HAP-1 (cell line): ENCODE measurements at regions not wholly inside any gene's neighbourhood (a gene's known extent, or its start where the extent isn't known, plus 50 kb on each side); places are given as distances from the start of the nearest gene placed in this dataset.
"Not testable (repeated sequence)": the region's sequence is repeated elsewhere in the genome, so short reads cannot be mapped to it uniquely, and the experiment has no call there.

ENCODE experiments used
- DNase-seq, 2 experiments: peaks; one replicate each; pipeline ENCODE4 v3.0.0-alpha.2; 2016 to 2020; ENCODE audit warnings: low spot score in 2 of 2
- H3K27me3 ChIP-seq: fragments of 250-450 bp; sonication (Bioruptor Pico); 2 replicates; pipeline ENCODE4 v1.5.1; 2020; ENCODE audit warnings: low read depth, mild to moderate bottlenecking, moderate library complexity
- H3K36me3 ChIP-seq: fragments of 250-450 bp; sonication (Bioruptor Pico); replicated peaks from 2 replicates; pipeline ENCODE4 v1.5.1; 2020; ENCODE audit warnings: mild to moderate bottlenecking
- H3K4me1 ChIP-seq: fragments of 250-450 bp; sonication (Bioruptor Pico); 2 replicates; pipeline ENCODE4 v1.5.1; 2020; ENCODE audit warnings: mild to moderate bottlenecking
- H3K4me3 ChIP-seq: fragments of 250-450 bp; sonication (Bioruptor Pico); 2 replicates; pipeline ENCODE4 v1.5.1; 2020; ENCODE audit warnings: mild to moderate bottlenecking, moderate library complexity
- H3K9me3 ChIP-seq: fragments of 250-450 bp; sonication (Bioruptor Pico); 2 replicates; pipeline ENCODE4 v1.5.1; 2020; ENCODE audit warnings: mild to moderate bottlenecking, moderate library complexity
- in situ Hi-C: fragments of 300-500 bp; cut with MboI; formaldehyde crosslinking; loops from 3 replicates; pipeline ENCODE4 v1.14.3; 2020; ENCODE audit warnings: low sequenced_read_pairs, inconsistent platforms, mixed read lengths

DNA sequence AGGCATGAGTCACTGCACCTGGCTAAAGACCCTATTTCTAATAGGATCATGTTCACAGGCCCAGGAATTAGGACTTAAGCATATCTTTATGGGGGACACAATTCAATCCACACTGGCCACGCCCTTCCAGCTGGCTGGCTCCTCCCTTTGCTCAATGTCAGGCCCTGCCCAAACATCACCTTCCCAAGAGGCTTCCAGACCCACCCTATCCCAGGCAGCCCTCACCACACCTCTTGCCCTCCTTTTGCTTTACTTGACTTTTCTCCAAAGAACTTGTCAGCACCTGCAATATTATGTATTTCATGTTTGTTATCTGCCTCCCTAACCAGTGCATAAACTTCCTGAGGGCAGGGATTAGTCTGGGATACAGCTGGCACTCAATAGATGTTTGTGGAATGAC is 109.6 kb upstream of the CDH5 start:
- Histone ChIP-seq H3K9me3 (no peaks in the 10 kb centered on the region), H3K4me1 (no peaks in the 10 kb centered on the region), H3K36me3 (no peaks in the 10 kb centered on the region), H3K27me3 (no peaks in the 10 kb centered on the region; the same call in 1 of the 2 replicates), H3K4me3 (no peak overlapping the region)
- in situ Hi-C loops = no loop called here
- DNase-seq = no peak

DNA sequence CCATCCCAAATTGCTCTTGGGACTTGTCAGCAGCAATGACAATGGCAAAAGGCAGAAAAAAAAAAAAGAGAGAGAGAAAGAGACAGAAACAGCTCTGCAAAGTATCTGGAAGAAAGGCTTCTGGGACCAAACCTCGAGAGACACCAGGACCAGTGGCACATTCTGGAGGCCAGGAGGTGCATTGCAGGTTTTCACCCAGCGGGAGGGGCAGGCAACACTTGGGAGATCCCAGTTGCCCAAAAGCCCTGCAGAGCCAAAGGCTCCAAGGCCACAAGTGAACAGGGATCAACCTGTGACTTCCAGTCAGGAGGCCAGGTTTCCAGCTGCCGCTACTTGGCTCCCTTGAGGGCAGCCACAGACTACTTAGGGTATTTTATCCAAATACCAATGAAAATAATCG is 110.8 kb upstream of the CDH5 start:
- no peaks in the 10 kb centered on the region for H3K36me3 ChIP-seq
- H3K4me3 ChIP-seq = no peak overlapping the region
- no peaks in the 10 kb centered on the region for H3K4me1 ChIP-seq
- DNase-seq = no peak
- H3K27me3 ChIP-seq = no peaks in the 10 kb centered on the region; the same call in 1 of the 2 replicates
- in situ Hi-C loops = no loop called here
- no peaks in the 10 kb centered on the region for H3K9me3 ChIP-seq

GRCh38 chr16:66254751-66255150 is 111.7 kb upstream of the CDH5 start:
- Histone ChIP-seq H3K27me3 (no peaks in the 10 kb centered on the region; the same call in 1 of the 2 replicates), H3K9me3 (no peaks in the 10 kb centered on the region), H3K4me3 (no peak overlapping the region), H3K4me1 (no peaks in the 10 kb centered on the region), H3K36me3 (no peaks in the 10 kb centered on the region)
- DNase-seq = no peak
- in situ Hi-C loops = no loop called here

GRCh38 chr16:66254106-66254505 is 112.4 kb upstream of the CDH5 start:
- Histone ChIP-seq H3K4me3 (no peak overlapping the region), H3K9me3 (no peaks in the 10 kb centered on the region), H3K27me3 (peaks cover under 1% of the 10 kb centered on the region; the same call in 1 of the 2 replicates), H3K36me3 (no peaks in the 10 kb centered on the region), H3K4me1 (no peaks in the 10 kb centered on the region)
- DNase-seq = no peak
- in situ Hi-C loops = no loop called here

DNA sequence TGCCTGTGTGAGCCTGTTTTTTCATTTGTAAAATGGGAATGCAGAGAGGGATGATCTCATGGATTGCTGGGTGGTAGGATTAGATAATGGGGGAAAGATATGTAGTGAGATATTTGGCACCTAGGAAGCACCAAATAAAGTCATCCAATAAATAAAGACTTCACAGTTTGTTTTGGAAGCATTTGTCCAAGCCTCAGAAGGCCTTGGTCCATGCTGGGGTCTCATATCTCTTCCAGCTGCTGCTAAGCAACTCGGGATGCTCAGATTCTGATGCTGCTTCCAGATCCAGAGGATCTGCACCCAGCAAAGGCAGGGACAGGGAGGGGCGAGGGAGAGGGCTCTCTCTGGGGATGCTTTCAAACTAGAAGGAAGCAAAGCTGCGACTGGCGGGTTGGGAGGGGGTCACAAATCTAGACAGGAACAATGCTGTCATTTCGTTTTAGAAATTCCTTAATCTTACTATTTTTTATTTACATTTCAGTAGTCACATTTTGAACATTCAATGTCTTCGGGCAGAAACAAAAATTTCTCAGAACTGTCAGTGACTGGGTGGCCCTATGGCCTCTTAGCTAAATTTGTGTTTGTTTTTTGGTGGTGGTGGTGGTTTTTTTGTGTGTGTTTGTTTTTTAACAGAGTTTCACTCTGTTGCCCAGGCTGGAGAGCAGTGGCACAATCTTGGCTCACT is 114.9 kb upstream of the CDH5 start:
- Histone ChIP-seq H3K36me3 (no peaks in the 10 kb centered on the region), H3K4me1 (no peaks in the 10 kb centered on the region), H3K9me3 (no peaks in the 10 kb centered on the region), H3K4me3 (no peak overlapping the region), H3K27me3 (peaks cover 3% of the 10 kb centered on the region)
- in situ Hi-C loops = no loop called here
- DNase-seq = no peak

- no peaks in the 10 kb centered on the region for H3K9me3 ChIP-seq
- H3K4me1 ChIP-seq = no peaks in the 10 kb centered on the region
- in situ Hi-C loops = no loop called here
- no peak for DNase-seq
- peaks cover 3% of the 10 kb centered on the region for H3K27me3 ChIP-seq
- H3K36me3 ChIP-seq = no peaks in the 10 kb centered on the region
- no peak overlapping the region for H3K4me3 ChIP-seq
Observed at GRCh38 chr16:66250686-66251431, 115.6 kb upstream of the CDH5 start.

- no peaks in the 10 kb centered on the region for H3K4me1 ChIP-seq
- H3K4me3 ChIP-seq = no peak overlapping the region
- H3K9me3 ChIP-seq = no peaks in the 10 kb centered on the region
- in situ Hi-C loops = no loop called here
- peaks cover 3% of the 10 kb centered on the region; the same call in 1 of the 2 replicates for H3K27me3 ChIP-seq
- no peaks in the 10 kb centered on the region for H3K36me3 ChIP-seq
- no peak for DNase-seq
Observed at GRCh38 chr16:66247516-66248481, 118.7 kb upstream of the CDH5 start.

GRCh38 chr16:66245868-66246267 is 120.6 kb upstream of the CDH5 start:
- H3K4me1 ChIP-seq = no peaks in the 10 kb centered on the region
- in situ Hi-C loops = no loop called here
- no peak for DNase-seq
- no peaks in the 10 kb centered on the region for H3K36me3 ChIP-seq
- H3K27me3 ChIP-seq = peaks cover 3% of the 10 kb centered on the region; the same call in 1 of the 2 replicates
- H3K9me3 ChIP-seq = no peaks in the 10 kb centered on the region
- H3K4me3 ChIP-seq = no peak overlapping the region

- in situ Hi-C loops = no loop called here
- no peak overlapping the region for H3K4me3 ChIP-seq
- DNase-seq = no peak
Observed at GRCh38 chr16:66245072-66245471, 121.4 kb upstream of the CDH5 start.

DNA sequence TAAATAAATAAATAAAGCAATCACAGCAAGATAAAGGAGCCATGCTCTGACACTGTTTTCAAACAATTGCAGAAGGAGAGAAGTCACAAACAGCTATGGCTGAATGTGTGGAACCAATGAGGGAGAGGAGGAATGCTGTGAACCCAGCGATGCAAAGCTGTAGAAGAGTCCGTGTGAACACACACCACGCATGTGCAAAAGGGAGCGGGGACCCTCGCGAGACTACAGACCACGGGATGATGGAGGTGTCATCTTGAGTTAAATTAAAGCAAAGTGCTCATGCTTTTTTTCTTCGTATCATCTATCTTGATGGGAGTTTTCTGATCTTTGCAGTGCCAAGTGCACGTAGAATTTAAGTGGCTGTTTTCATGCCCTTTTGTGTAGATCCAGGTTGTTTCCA is 123.8 kb upstream of the CDH5 start:
- H3K9me3 ChIP-seq = no peaks in the 10 kb centered on the region
- no peaks in the 10 kb centered on the region for H3K4me1 ChIP-seq
- no peak overlapping the region for H3K4me3 ChIP-seq
- H3K36me3 ChIP-seq = no peaks in the 10 kb centered on the region
- in situ Hi-C loops = no loop called here
- no peak for DNase-seq
- no peaks in the 10 kb centered on the region; the same call in 1 of the 2 replicates for H3K27me3 ChIP-seq

More at GRCh38 chr16:66245072-66245471, 121.4 kb upstream of the CDH5 start:
- Histone ChIP-seq H3K36me3 (no peaks in the 10 kb centered on the region), H3K9me3 (no peaks in the 10 kb centered on the region), H3K4me1 (no peaks in the 10 kb centered on the region), H3K27me3 (peaks cover 3% of the 10 kb centered on the region; the same call in 1 of the 2 replicates)

GRCh38 chr16:66242206-66242605 is 124.3 kb upstream of the CDH5 start:
- DNase-seq = not testable (repeated sequence)

DNA sequence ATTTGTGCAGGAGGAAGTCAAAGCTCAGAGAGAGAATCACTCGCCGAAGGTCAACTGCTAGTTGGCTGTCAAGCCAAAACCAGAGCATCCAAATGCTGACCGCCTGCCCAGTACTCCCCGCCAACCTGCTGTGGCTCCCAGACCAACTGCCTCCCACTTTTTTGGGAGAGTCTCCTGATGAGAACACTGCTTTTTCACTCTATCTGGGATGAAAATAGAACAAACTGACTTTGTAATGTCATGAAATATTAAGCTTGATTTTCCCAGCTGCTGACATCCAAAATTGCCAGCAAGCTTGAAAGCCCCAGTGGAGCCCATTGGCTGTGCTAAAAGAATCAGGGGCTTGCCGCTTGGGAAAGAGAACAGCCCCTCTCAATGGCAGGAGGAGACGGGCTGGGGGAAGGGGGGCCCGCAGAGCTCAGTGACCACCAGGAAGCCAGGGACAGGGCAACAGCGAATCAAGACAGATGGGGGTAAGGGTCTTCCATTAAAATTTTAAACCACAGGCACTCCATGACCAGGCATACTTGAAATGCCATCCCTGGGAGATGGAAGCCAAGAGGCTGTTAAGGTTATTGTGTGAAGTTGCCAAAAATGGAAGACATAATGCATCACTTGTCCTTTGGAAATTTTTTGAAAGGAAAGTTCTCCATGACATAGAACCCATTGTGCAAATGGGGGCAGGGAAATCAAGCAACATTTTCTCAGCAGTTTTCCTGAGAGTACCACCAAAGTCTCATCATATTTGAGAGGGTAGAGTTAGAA is 125.7 kb upstream of the CDH5 start:
- no peaks in the 10 kb centered on the region for H3K9me3 ChIP-seq
- no peak for DNase-seq
- H3K27me3 ChIP-seq = no peaks in the 10 kb centered on the region
- H3K36me3 ChIP-seq = no peaks in the 10 kb centered on the region
- no peak overlapping the region for H3K4me3 ChIP-seq
- in situ Hi-C loops = no loop called here
- H3K4me1 ChIP-seq = no peaks in the 10 kb centered on the region

More at GRCh38 chr16:66242206-66242605, 124.3 kb upstream of the CDH5 start:
- H3K9me3 ChIP-seq, H3K36me3 ChIP-seq, in situ Hi-C loops, H3K27me3 ChIP-seq, H3K4me1 ChIP-seq, H3K4me3 ChIP-seq: not testable (repeated sequence)

- Histone ChIP-seq H3K4me1 (no peaks in the 10 kb centered on the region), H3K4me3 (no peak overlapping the region), H3K9me3 (no peaks in the 10 kb centered on the region), H3K36me3 (no peaks in the 10 kb centered on the region), H3K27me3 (no peaks in the 10 kb centered on the region)
- no peak for DNase-seq
- in situ Hi-C loops = no loop called here
Observed at GRCh38 chr16:66240088-66240487, 126.4 kb upstream of the CDH5 start.
